K562 (cell line): ENCODE measurements at regions not wholly inside any gene's neighbourhood (a gene's known extent, or its start where the extent isn't known, plus 50 kb on each side); places are given as distances from the start of the nearest gene placed in this dataset.
A peak's percentile ranks its signal among the peaks of the same experiment; 100 is the strongest.

ENCODE experiments used
- ATAC-seq: fragments of 200-7000 bp; cut with Tn5 transposase; 3 replicates; pipeline ENCODE4 v1.9.1; 2020; ENCODE audit warnings: moderate library complexity
- BruUV-seq: library from RNA; stranded (reverse); fragments of 400-500 nt; replicated peaks from 2 replicates; lab custom pipeline; 2021; lab: Mats Ljungman, UMichigan
- CTCF ChIA-PET: fragments of 300-600 bp; formaldehyde crosslinking; extraction: SDS; loops from one replicate; lab custom pipeline; 2021; ENCODE audit warnings: low intra/inter-chr PET ratio; lab: Yijun Ruan, JAX
- POLR2A ChIA-PET: fragments of 300-600, 350-650 bp; sonication (Branson Sonifier 250); formaldehyde crosslinking; extraction: SDS; loops from one replicate; lab custom pipeline; 2021; ENCODE audit warnings: antibody characterized with exemption, inconsistent platforms; lab: Yijun Ruan, JAX
- DNase-seq, 4 experiments: peaks; one replicate each; pipeline versions ENCODE4 v3.0.0 to v3.0.0-alpha.2; 2011 to 2018; ENCODE audit warnings: low spot score in 3 of 4, mixed read lengths in 3 of 4; ENCODE audit errors: extremely low read depth in 1 of 4
- FAIRE-seq: peaks from 2 replicates; lab custom pipeline; 2011; peaks lifted over from hg19 to GRCh38; lab: Jason Lieb, UNC
- H2AFZ ChIP-seq: 2 replicates; pipeline ENCODE4 v1.6.0; 2011; ENCODE audit warnings: low read depth, low read length, control low read depth, inconsistent platforms
- H3K27ac ChIP-seq: fragments of 200-600 bp; 3 replicates; pipeline ENCODE4 v1.8.0; 2011; ENCODE audit warnings: low read depth, mild to moderate bottlenecking, control low read depth, inconsistent platforms, low read length, moderate library complexity, mixed read lengths; ENCODE audit errors: extremely low read depth
- H3K27me3 ChIP-seq, 2 experiments: fragments of 300-600 bp in 1 of 2; 2 replicates in 1 of 2; 3 replicates in 1 of 2; pipeline versions ENCODE4 v1.6.0 to v1.8.0; 2011; ENCODE audit warnings: inconsistent platforms in 2 of 2, low read length in 2 of 2, mild to moderate bottlenecking in 1 of 2, mixed read lengths in 1 of 2, moderate library complexity in 1 of 2; ENCODE audit not compliant: control insufficient read depth in 2 of 2, insufficient read depth in 2 of 2
- H3K36me3 ChIP-seq: fragments of 300-600 bp; 3 replicates; pipeline ENCODE4 v1.8.0; 2011; ENCODE audit warnings: mild to moderate bottlenecking, low read length, inconsistent platforms; ENCODE audit not compliant: control insufficient read depth, insufficient read depth
- H3K4me1 ChIP-seq, 2 experiments: fragments of 200-600 bp in 1 of 2; replicated peaks in 1 of 2; 2 replicates in 1 of 2; 3 replicates in 1 of 2; pipeline versions ENCODE4 v1.5.1 to v1.8.0; 2011; ENCODE audit warnings: inconsistent platforms in 2 of 2, low read length in 2 of 2, mild to moderate bottlenecking in 1 of 2, mixed read lengths in 1 of 2, moderate library complexity in 1 of 2; ENCODE audit not compliant: control insufficient read depth in 2 of 2, insufficient read depth in 2 of 2
- H3K4me2 ChIP-seq: 2 replicates; pipeline ENCODE4 v1.6.1; 2011; ENCODE audit warnings: low read length, control low read depth, inconsistent platforms, mixed read lengths; ENCODE audit not compliant: insufficient read depth
- H3K4me3 ChIP-seq: fragments of 200-600 bp; sonication (generic), shearing (Covaris generic); 2 replicates; pipeline ENCODE4 v1.5.1; 2016; ENCODE audit warnings: control low read depth, inconsistent platforms
- H3K79me2 ChIP-seq: fragments of 200-600 bp; 3 replicates; pipeline ENCODE4 v1.8.0; 2011; ENCODE audit warnings: low read length, inconsistent platforms; ENCODE audit not compliant: control insufficient read depth, insufficient read depth
- H3K9ac ChIP-seq, 2 experiments: 2 replicates each; pipeline versions ENCODE4 v1.6.0 to v1.6.1; 2011; ENCODE audit warnings: low read depth in 2 of 2, low read length in 2 of 2, control low read depth in 1 of 2, inconsistent platforms in 1 of 2, mild to moderate bottlenecking in 1 of 2, mixed read lengths in 1 of 2; ENCODE audit not compliant: insufficient read depth in 1 of 2
- H3K9me1 ChIP-seq: one replicate; pipeline ENCODE4 v1.6.0; 2011; ENCODE audit warnings: inconsistent platforms, mild to moderate bottlenecking, low read length, moderate library complexity; ENCODE audit not compliant: control insufficient read depth, insufficient read depth
- H3K9me3 ChIP-seq: replicated peaks from 2 replicates; pipeline ENCODE4 v1.5.1; 2011; ENCODE audit warnings: low read depth, low read length, inconsistent platforms; ENCODE audit not compliant: control insufficient read depth, insufficient read depth
- H4K20me1 ChIP-seq: replicated peaks from 2 replicates; pipeline ENCODE4 v1.6.1; 2011; ENCODE audit warnings: low read length, inconsistent platforms, mixed read lengths; ENCODE audit not compliant: control insufficient read depth, insufficient read depth
- BRCA1 ChIP-seq, 2 experiments: fragments of 450-650 bp in 1 of 2; sonication (generic) in 1 of 2; formaldehyde crosslinking in 1 of 2; IDR thresholded peaks; 2 replicates each; pipeline versions ENCODE4 v1.5.0 to v1.6.1; 2017 to 2020; ENCODE audit warnings: mild to moderate bottlenecking in 1 of 2, missing genetic modification reagents in 1 of 2
- HNRNPH1 ChIP-seq: fragments of 200-400 bp; formaldehyde crosslinking; optimal IDR thresholded peaks from 2 replicates; pipeline ENCODE3; 2017; ENCODE audit warnings: low read depth, mild to moderate bottlenecking, low read length, moderate library complexity
- MAZ ChIP-seq, 2 experiments: fragments of 450-650 bp in 1 of 2; sonication (generic) in 1 of 2; formaldehyde crosslinking; IDR thresholded peaks in 1 of 2; conservative IDR thresholded peaks in 1 of 2; 2 replicates each; pipeline versions ENCODE4 v1.4.0 to v1.5.0; 2020; ENCODE audit warnings: mild to moderate bottlenecking in 1 of 2, missing genetic modification reagents in 1 of 2
- RFX1 ChIP-seq: fragments of 450-650 bp; IDR thresholded peaks from 2 replicates; pipeline ENCODE4 v1.6.1; 2016; ENCODE audit warnings: mild to moderate bottlenecking, moderate library complexity
- WGBS: fragments of 100-300 bp; shearing (Covaris generic); methylation state at CpG from one replicate; pipeline ENCODE4 v1.1.6; 2016; ENCODE audit warnings: low coverage, mixed read lengths; ENCODE audit not compliant: insufficient coverage; ENCODE audit errors: missing lambda C conversion rate; 5-methylcytosine and 5-hydroxymethylcytosine counted together
- in situ Hi-C: fragments of 300-500 bp; cut with MboI; formaldehyde crosslinking; loops from 4 replicates; pipeline ENCODE4 v1.15.0; 2018; ENCODE audit warnings: inconsistent platforms, mixed read lengths
- intact Hi-C: fragments of 100-400 bp; cut with micrococcal nuclease; formaldehyde crosslinking; loops from 2 replicates; pipeline ENCODE4 v1.14.2; 2022
- TF ChIP-seq, protein P1 (sequence below): fragments of 450-650 bp; IDR thresholded peaks from 2 replicates; pipeline ENCODE4 v1.6.1; 2016
- TF ChIP-seq, protein P2 (sequence below): fragments of 250-450 bp; sonication (Bioruptor Pico); IDR thresholded peaks from 2 replicates; pipeline ENCODE4 v1.4.0; 2020; ENCODE audit warnings: mild to moderate bottlenecking, moderate library complexity, borderline replicate concordance
- TF ChIP-seq, protein P3 (sequence below), 2 experiments: fragments of 150-350 bp in 1 of 2; IDR thresholded peaks; 2 replicates each; pipeline ENCODE4 v1.6.1; 2012 to 2016; ENCODE audit warnings: low read depth in 2 of 2, low read length in 2 of 2, mild to moderate bottlenecking in 1 of 2, moderate library complexity in 1 of 2

DNA sequence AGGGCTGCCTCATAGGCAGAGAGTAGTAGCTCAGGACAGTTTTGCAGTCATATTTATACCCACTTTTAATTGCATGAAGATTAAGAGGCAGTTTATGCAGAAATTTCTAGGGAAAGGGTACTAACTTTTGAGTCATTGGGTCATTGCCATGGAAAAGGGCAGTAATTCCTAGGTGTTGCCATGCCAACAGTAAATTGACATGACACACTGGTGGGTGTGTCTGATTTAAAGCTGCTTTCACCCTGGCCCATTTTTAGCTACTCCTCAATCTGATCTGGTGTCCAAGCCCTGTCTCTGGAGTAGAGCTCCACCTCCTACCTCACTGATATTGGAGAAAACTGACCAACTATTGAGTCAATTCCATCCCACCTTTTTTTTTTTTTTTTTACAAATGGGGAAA, 161.5 kb upstream of the ZKSCAN2 start:
- ChIA-PET CTCF (no interaction called here), POLR2A (interaction anchor here (0.6 kb wide), 1 partner anchor 150 kb away, joined by 3 read pairs; no protein-coding TSS in a partner anchor)
- H3K9ac ChIP-seq = no peak overlapping the region
- H3K79me2 ChIP-seq = no peaks in the 10 kb centered on the region
- intact Hi-C loops = no loop called here
- TF ChIP-seq RFX1 (peak; percentile 58), BRCA1 (IDR thresholded peaks at IDR 0.05) (no peak), BRCA1 (CRISPR knock-in tag; IDR thresholded peaks at IDR 0.05) (no peak)
- TF ChIP-seq, protein P1, sequence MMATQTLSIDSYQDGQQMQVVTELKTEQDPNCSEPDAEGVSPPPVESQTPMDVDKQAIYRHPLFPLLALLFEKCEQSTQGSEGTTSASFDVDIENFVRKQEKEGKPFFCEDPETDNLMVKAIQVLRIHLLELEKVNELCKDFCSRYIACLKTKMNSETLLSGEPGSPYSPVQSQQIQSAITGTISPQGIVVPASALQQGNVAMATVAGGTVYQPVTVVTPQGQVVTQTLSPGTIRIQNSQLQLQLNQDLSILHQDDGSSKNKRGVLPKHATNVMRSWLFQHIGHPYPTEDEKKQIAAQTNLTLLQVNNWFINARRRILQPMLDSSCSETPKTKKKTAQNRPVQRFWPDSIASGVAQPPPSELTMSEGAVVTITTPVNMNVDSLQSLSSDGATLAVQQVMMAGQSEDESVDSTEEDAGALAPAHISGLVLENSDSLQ = 0 out of 2 replicates have a peak, but pooled peaks have one; percentile 13
- DNase-seq = no peak
- H3K9me1 ChIP-seq = no peaks in the 10 kb centered on the region
- no peaks in the 10 kb centered on the region for H3K36me3 ChIP-seq
- no peak for FAIRE-seq
- no peaks in the 10 kb centered on the region for H3K4me1 ChIP-seq
- no peak for ATAC-seq
- no peak overlapping the region for H2AFZ ChIP-seq
- H3K9me3 ChIP-seq = no peaks in the 10 kb centered on the region
- no TSS peak for BruUV-seq
- no peak overlapping the region for H3K27ac ChIP-seq
- in situ Hi-C loops = no loop called here
- no peak overlapping the region for H3K4me2 ChIP-seq
- H3K27me3 ChIP-seq = no peaks in the 10 kb centered on the region
- no peaks in the 10 kb centered on the region for H4K20me1 ChIP-seq
- H3K4me3 ChIP-seq = no peak overlapping the region

DNA sequence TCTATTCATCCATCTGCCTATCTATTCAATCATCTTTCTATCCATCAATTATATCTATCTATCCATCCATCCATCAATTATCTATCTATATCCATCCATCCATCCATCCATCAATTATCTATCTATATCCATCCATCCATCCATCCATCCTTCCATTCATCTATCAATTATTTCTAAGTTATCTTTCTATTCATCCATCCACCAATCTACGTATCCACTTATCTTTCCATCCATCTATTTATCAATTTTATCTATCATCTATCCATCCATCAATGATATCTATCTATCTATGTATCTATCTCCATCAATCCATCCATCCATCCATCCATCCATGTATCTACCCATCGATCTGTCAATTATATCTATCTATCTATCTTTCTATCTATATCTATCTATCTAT, 158.4 kb upstream of the ZKSCAN2 start:
- H3K9ac ChIP-seq = no peak overlapping the region
- CTCF ChIA-PET = no interaction called here
- DNase-seq = no peak
- in situ Hi-C loops (no loop called here), intact Hi-C loops (no loop called here)
- H3K4me2 ChIP-seq = no peak overlapping the region
- no peak for ATAC-seq
- no peak overlapping the region for H3K27ac ChIP-seq
- FAIRE-seq = no peak
- 2% methylated on average over 2 of the region's 2 CpGs for WGBS
- H3K4me3 ChIP-seq = no peak overlapping the region
- H3K79me2 ChIP-seq = no peaks in the 10 kb centered on the region
- no peaks in the 10 kb centered on the region for H4K20me1 ChIP-seq
- POLR2A ChIA-PET = no interaction called here
- H3K27me3 ChIP-seq = no peaks in the 10 kb centered on the region
- no peaks in the 10 kb centered on the region for H3K36me3 ChIP-seq
- H3K4me1 ChIP-seq = no peaks in the 10 kb centered on the region
- H2AFZ ChIP-seq = no peak overlapping the region
- BruUV-seq = no TSS peak
- H3K9me3 ChIP-seq = no peaks in the 10 kb centered on the region
- H3K9me1 ChIP-seq = no peaks in the 10 kb centered on the region
- TF ChIP-seq, protein P2, sequence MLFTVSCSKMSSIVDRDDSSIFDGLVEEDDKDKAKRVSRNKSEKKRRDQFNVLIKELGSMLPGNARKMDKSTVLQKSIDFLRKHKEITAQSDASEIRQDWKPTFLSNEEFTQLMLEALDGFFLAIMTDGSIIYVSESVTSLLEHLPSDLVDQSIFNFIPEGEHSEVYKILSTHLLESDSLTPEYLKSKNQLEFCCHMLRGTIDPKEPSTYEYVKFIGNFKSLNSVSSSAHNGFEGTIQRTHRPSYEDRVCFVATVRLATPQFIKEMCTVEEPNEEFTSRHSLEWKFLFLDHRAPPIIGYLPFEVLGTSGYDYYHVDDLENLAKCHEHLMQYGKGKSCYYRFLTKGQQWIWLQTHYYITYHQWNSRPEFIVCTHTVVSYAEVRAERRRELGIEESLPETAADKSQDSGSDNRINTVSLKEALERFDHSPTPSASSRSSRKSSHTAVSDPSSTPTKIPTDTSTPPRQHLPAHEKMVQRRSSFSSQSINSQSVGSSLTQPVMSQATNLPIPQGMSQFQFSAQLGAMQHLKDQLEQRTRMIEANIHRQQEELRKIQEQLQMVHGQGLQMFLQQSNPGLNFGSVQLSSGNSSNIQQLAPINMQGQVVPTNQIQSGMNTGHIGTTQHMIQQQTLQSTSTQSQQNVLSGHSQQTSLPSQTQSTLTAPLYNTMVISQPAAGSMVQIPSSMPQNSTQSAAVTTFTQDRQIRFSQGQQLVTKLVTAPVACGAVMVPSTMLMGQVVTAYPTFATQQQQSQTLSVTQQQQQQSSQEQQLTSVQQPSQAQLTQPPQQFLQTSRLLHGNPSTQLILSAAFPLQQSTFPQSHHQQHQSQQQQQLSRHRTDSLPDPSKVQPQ = no peak
- no peak for TF ChIP-seq HNRNPH1
- no peak for TF ChIP-seq MAZ (CRISPR knock-in tag; conservative IDR thresholded peaks at IDR 0.05 in 1 of 2, IDR thresholded peaks at IDR 0.05 in 1 of 2)
- TF ChIP-seq, protein P3, sequence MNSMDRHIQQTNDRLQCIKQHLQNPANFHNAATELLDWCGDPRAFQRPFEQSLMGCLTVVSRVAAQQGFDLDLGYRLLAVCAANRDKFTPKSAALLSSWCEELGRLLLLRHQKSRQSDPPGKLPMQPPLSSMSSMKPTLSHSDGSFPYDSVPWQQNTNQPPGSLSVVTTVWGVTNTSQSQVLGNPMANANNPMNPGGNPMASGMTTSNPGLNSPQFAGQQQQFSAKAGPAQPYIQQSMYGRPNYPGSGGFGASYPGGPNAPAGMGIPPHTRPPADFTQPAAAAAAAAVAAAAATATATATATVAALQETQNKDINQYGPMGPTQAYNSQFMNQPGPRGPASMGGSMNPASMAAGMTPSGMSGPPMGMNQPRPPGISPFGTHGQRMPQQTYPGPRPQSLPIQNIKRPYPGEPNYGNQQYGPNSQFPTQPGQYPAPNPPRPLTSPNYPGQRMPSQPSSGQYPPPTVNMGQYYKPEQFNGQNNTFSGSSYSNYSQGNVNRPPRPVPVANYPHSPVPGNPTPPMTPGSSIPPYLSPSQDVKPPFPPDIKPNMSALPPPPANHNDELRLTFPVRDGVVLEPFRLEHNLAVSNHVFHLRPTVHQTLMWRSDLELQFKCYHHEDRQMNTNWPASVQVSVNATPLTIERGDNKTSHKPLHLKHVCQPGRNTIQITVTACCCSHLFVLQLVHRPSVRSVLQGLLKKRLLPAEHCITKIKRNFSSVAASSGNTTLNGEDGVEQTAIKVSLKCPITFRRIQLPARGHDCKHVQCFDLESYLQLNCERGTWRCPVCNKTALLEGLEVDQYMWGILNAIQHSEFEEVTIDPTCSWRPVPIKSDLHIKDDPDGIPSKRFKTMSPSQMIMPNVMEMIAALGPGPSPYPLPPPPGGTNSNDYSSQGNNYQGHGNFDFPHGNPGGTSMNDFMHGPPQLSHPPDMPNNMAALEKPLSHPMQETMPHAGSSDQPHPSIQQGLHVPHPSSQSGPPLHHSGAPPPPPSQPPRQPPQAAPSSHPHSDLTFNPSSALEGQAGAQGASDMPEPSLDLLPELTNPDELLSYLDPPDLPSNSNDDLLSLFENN (IDR thresholded peaks at IDR 0.05; ENCODE audit: low read depth in 2 of 2, low read length in 2 of 2) = no peak
